OCI-LY1 (cell line): ENCODE measurements at regions not wholly inside any gene's neighbourhood (a gene's known extent, or its start where the extent isn't known, plus 50 kb on each side); places are given as distances from the start of the nearest gene placed in this dataset.

Experiments
- H2AFZ ChIP-seq: fragments of 200-600 bp; sonication (generic), shearing (Covaris generic); 2 replicates; pipeline ENCODE4 v1.6.0; 2014; ENCODE audit warnings: antibody characterized with exemption, mild to moderate bottlenecking, low read length
- H3F3A ChIP-seq: fragments of 200-600 bp; sonication (generic), shearing (Covaris generic); 2 replicates; pipeline ENCODE4 v1.6.0; 2014; ENCODE audit warnings: mild to moderate bottlenecking, antibody characterized with exemption, low read length, moderate library complexity; ENCODE audit not compliant: insufficient read depth
- H3K27ac ChIP-seq: fragments of 200-600 bp; sonication (generic); 2 replicates; pipeline ENCODE4 v1.5.1; 2014; ENCODE audit warnings: low read length, mixed run types, mild to moderate bottlenecking, low read depth; ENCODE audit not compliant: poor library complexity, severe bottlenecking
- H3K27me3 ChIP-seq: fragments of 200-600 bp; sonication (generic); 2 replicates; pipeline ENCODE4 v1.6.0; 2014; ENCODE audit warnings: antibody characterized with exemption, mild to moderate bottlenecking, low read length, moderate library complexity; ENCODE audit not compliant: insufficient read depth
- H3K36me3 ChIP-seq: fragments of 200-600 bp; sonication (generic); 2 replicates; pipeline ENCODE4 v1.6.1; 2014; ENCODE audit warnings: mild to moderate bottlenecking, antibody characterized with exemption, low read length, moderate library complexity, mixed read lengths; ENCODE audit not compliant: insufficient read depth
- H3K4me1 ChIP-seq: fragments of 200-600 bp; sonication (generic); 2 replicates; pipeline ENCODE4 v1.5.1; 2014; ENCODE audit warnings: mild to moderate bottlenecking, low read length, moderate library complexity; ENCODE audit not compliant: insufficient read depth, severe bottlenecking
- H3K4me2 ChIP-seq: fragments of 200-600 bp; sonication (generic), shearing (Covaris generic); 2 replicates; pipeline ENCODE4 v1.6.1; 2014; ENCODE audit warnings: low read length
- H3K4me3 ChIP-seq: fragments of 200-600 bp; sonication (generic); 2 replicates; pipeline ENCODE4 v1.5.1; 2014; ENCODE audit warnings: low read length, low read depth, mild to moderate bottlenecking, mixed read lengths; ENCODE audit not compliant: poor library complexity, severe bottlenecking
- H3K79me2 ChIP-seq: fragments of 200-600 bp; shearing (Covaris generic); 2 replicates; pipeline ENCODE4 v1.6.1; 2016; ENCODE audit warnings: mixed run types, low read length, mixed read lengths; ENCODE audit not compliant: insufficient read depth
- H3K9ac ChIP-seq: fragments of 200-600 bp; sonication (generic), shearing (Covaris generic); 2 replicates; pipeline ENCODE4 v1.6.1; 2014; ENCODE audit warnings: mild to moderate bottlenecking, low read length, mixed read lengths
- H3K9me2 ChIP-seq: fragments of 200-600 bp; sonication (generic), shearing (Covaris generic); 2 replicates; pipeline ENCODE4 v1.6.1; 2014; ENCODE audit warnings: low read depth, mild to moderate bottlenecking, low read length, mixed read lengths
- H3K9me3 ChIP-seq: fragments of 200-600 bp; shearing (Covaris generic); 2 replicates; pipeline ENCODE4 v1.6.1; 2014; ENCODE audit warnings: low read length, mixed read lengths
- H4K20me1 ChIP-seq: fragments of 200-600 bp; sonication (generic), shearing (Covaris generic); 2 replicates; pipeline ENCODE4 v1.6.0; 2016; ENCODE audit warnings: mild to moderate bottlenecking, low read length; ENCODE audit not compliant: insufficient read depth
- EZH2 ChIP-seq: fragments of 200-600 bp; sonication (generic), shearing (Covaris generic); IDR thresholded peaks from 2 replicates; pipeline ENCODE4 v1.8.0; 2017; ENCODE audit warnings: borderline replicate concordance, mixed run types, mild to moderate bottlenecking, antibody characterized with exemption, low read length, moderate library complexity, mixed read lengths
- TF ChIP-seq, protein P1 (sequence below): fragments of 200-600 bp; sonication (generic), shearing (Covaris generic); IDR thresholded peaks from 2 replicates; pipeline ENCODE4 v1.5.1; 2017; ENCODE audit warnings: mild to moderate bottlenecking, antibody characterized with exemption, low read length, moderate library complexity, mixed read lengths

DNA sequence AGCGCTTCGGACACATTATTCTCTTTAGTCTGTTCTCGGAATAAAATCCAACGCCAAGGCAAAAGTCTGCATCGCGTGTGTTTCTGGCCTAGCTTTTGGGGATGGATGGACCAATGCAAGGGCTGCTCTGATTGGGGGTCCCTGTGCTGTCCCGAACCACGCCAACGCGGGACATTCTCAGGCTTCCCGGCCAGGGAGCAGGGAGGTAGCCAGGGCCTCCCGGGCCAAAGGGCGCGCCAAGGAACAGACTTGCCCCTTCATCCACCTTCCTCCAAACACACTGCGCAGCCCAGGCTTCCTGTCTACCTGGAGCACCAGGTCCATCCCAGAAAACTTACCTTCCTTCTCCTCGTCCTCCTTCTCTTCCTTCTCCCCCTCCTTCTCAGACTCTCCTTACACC lies 113.0 kb upstream of the SELENOP start:
- no peaks in the 10 kb centered on the region for H3K9me3 ChIP-seq
- no peak overlapping the region for H3K9ac ChIP-seq
- H3K36me3 ChIP-seq, result no peaks in the 10 kb centered on the region
- no peaks in the 10 kb centered on the region for H3K79me2 ChIP-seq
- no peaks in the 10 kb centered on the region for H3K4me1 ChIP-seq
- H3K27me3 ChIP-seq, result no peaks in the 10 kb centered on the region
- TF ChIP-seq EZH2, result no peak
- TF ChIP-seq, protein P1, sequence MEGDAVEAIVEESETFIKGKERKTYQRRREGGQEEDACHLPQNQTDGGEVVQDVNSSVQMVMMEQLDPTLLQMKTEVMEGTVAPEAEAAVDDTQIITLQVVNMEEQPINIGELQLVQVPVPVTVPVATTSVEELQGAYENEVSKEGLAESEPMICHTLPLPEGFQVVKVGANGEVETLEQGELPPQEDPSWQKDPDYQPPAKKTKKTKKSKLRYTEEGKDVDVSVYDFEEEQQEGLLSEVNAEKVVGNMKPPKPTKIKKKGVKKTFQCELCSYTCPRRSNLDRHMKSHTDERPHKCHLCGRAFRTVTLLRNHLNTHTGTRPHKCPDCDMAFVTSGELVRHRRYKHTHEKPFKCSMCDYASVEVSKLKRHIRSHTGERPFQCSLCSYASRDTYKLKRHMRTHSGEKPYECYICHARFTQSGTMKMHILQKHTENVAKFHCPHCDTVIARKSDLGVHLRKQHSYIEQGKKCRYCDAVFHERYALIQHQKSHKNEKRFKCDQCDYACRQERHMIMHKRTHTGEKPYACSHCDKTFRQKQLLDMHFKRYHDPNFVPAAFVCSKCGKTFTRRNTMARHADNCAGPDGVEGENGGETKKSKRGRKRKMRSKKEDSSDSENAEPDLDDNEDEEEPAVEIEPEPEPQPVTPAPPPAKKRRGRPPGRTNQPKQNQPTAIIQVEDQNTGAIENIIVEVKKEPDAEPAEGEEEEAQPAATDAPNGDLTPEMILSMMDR, result no peak
- no peak overlapping the region for H2AFZ ChIP-seq
- H4K20me1 ChIP-seq, result no peaks in the 10 kb centered on the region
- no peak overlapping the region for H3K4me2 ChIP-seq
- no peak overlapping the region for H3K4me3 ChIP-seq
- no peak overlapping the region for H3K27ac ChIP-seq
- H3K9me2 ChIP-seq, result no peaks in the 10 kb centered on the region
- no peaks in the 10 kb centered on the region for H3F3A ChIP-seq

DNA sequence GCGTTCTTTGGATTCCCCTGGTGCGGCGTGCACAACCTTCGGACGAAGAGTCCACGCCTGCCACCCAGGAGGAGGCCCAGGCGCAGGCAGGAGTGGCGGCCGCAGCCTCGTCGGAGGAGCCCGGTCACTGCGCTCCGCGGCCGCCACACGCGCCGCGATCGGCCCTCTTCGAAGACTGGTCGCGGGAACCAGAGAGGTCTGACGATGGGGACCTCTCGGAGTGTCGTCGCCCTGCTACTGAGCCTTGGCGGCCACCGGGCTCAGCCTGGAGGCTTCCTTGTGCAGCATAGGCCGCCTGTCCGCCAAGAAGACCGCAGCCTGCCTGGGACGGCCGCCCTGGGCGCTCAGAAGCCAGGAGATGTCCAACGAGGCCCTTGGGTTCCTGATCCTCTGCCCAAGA lies 112.5 kb upstream of the SELENOP start:
- Histone ChIP-seq H3K79me2 (no peaks in the 10 kb centered on the region), H3K4me1 (no peaks in the 10 kb centered on the region), H2AFZ (no peak overlapping the region), H3K27me3 (no peaks in the 10 kb centered on the region), H3K4me2 (no peak overlapping the region), H3F3A (no peaks in the 10 kb centered on the region), H3K9me3 (no peaks in the 10 kb centered on the region), H3K36me3 (no peaks in the 10 kb centered on the region), H4K20me1 (no peaks in the 10 kb centered on the region), H3K9ac (no peak overlapping the region), H3K4me3 (no peak overlapping the region), H3K9me2 (no peaks in the 10 kb centered on the region), H3K27ac (no peak overlapping the region)
- no peak for TF ChIP-seq EZH2
- TF ChIP-seq, protein P1, result no peak

DNA sequence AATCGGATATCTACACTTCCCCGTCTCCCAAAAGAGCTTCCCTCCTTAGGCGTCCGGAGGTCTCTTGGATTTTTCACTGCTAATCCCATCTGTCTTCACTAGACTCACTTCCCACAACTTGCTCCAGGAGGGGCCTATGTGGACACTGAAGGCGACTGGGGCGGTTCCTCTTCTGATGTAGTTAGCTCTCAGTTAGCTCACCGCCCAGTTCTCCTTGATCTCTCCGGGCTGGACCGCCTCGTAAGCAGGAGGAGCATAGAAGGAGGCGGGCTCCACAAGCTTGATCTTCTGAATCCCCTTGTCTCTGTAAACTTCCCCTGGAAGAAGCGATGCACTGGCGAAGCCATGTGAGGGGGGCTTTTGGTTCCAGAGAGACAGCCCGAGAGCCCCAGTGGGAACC lies 112.0 kb upstream of the SELENOP start:
- H2AFZ ChIP-seq, result no peak overlapping the region
- TF ChIP-seq, protein P1, result no peak
- TF ChIP-seq EZH2, result no peak
- H3K9me2 ChIP-seq, result no peaks in the 10 kb centered on the region
- no peaks in the 10 kb centered on the region for H3K27me3 ChIP-seq
- no peaks in the 10 kb centered on the region for H3K36me3 ChIP-seq
- H3F3A ChIP-seq, result no peaks in the 10 kb centered on the region
- no peaks in the 10 kb centered on the region for H4K20me1 ChIP-seq
- H3K4me3 ChIP-seq, result no peak overlapping the region
- no peaks in the 10 kb centered on the region for H3K4me1 ChIP-seq
- no peak overlapping the region for H3K4me2 ChIP-seq
- no peak overlapping the region for H3K27ac ChIP-seq
- H3K9ac ChIP-seq, result no peak overlapping the region
- H3K79me2 ChIP-seq, result no peaks in the 10 kb centered on the region
- H3K9me3 ChIP-seq, result no peaks in the 10 kb centered on the region
